NCI-H146 (cell line): ENCODE measurements at regions not wholly inside any gene's neighbourhood (a gene's known extent, or its start where the extent isn't known, plus 50 kb on each side); places are given as distances from the start of the nearest gene placed in this dataset.

ENCODE experiments used
- DNase-seq: peaks from one replicate; lab custom pipeline; 2025; lab: John Stamatoyannopoulos, UW

- no peak for DNase-seq
Measured at GRCh38 chr12:126772171-126772864, 1494.7 kb upstream of the TMEM132C start.

DNA sequence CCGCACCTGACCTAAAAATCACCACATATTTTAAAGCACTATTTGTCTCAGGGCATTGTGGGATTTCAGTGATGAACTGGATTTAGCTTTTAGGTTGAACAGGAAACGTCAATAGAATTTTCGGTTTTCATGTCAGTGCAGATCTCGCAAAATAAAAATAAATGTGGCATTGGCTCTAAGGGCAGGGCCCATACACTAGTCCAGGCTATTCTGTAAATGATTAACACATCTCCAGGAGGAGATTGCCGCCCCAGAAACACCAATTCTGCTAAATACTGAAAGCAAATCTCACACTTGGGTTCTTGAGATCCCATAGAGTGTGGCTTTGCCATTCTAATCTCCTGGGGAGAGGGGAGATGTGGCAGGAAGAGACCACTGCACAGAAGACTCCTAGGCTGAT, 1494.0 kb upstream of the TMEM132C start:
- no peak for DNase-seq

- no peak for DNase-seq
Measured at GRCh38 chr12:126773491-126773890, 1493.5 kb upstream of the TMEM132C start.

- no peak for DNase-seq
Measured at GRCh38 chr12:126776026-126776655, 1490.8 kb upstream of the TMEM132C start.

DNA sequence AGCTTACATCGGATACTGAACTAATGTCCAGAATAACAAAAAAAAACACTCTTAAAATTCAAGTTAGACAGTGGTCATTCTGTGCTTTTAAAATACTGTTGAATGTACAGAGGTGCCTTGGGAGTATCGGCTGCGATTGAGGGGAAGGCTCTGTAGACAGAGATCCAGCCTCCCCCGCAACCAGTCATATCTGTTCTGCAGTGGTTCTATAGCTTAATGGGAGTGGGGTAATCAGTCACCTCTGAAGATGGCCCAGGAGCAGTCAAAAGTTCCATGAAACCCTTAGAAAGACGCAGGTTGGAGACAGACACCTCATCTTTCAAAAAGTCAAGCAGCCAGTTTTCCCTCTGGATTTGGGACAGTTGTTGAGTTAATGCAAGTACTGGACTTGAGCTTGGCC, 1486.6 kb upstream of the TMEM132C start:
- DNase-seq = no peak

DNA sequence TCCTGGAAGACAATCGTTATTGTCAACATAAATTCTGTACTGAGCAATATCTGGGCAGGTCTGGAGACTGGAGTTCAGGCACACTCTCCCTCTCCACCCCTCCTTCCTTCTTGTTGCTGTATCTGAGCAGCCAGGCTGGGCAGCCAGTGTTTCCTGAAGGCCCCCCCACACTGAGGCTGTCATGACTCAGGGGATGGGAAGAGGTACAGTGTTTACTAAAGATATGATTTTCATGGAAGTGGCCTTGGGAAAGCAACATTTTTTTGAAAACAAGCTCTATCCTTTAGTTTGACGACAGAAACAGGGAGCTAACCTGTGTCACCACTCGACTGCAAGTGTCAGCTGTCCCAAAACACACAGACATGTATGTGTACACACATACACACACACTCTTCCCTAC, 1485.4 kb upstream of the TMEM132C start:
- no peak for DNase-seq

DNA sequence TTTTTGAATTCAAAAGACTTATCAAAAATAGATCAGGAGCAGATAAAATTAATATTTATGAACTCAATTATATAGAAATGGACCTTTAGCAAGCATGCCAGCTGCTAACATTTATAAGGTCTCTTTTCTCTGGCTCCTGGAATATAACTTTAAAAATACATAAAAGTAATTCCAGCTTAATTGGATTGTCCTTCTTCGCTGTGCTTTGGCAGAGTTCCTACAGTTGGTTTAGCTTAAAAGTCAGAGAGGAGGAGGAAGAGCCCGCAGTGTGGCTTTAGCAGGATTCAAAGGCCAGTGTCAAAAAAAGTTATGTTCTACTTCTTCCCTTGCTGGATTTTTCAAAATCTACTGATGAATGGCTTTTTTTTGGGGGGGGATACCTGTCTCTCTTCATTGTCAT, 1484.9 kb upstream of the TMEM132C start:
- no peak for DNase-seq

- peak; percentile 18 for DNase-seq
Measured at GRCh38 chr12:126784328-126784921, 1482.5 kb upstream of the TMEM132C start.

DNA sequence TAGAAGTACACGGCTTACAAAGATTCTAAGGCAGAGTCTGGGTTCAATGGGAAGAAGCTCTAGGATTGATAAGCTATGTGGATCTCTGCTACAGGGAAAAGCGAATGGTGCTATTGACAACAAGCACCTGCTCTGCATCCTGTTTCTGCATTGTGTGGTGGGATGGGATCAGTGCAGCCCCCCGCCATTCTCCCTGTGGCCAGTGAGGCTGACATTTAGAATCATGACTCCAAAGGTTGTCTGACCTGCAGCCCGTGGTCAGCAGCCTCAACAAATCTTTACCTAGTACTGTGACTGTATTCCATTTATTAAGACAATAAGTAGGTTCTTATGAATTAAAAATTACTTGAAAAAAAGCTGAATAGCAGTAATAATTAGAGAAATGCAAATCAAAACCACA, 1477.0 kb upstream of the TMEM132C start:
- no peak for DNase-seq

DNA sequence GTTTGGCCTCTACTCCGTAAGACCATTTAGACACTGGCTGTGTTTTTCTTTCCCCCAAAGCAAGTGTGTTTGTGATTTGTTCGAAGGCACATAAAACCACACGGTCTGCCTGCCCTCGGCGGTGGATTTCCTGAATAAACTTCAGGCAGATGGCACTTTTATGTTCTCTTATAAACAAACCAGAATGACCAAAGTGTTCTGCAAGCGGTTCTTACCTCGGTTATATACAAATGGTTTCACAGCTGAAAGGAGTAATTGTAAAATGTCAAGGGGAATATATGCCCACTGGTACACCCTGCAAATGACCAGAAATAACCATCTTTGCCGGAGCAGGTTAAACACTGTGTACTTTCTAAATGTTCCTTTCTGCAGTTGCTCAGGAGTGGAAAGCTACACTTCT, 1475.8 kb upstream of the TMEM132C start:
- no peak for DNase-seq

- no peak for DNase-seq
Measured at GRCh38 chr12:126792411-126792810, 1474.6 kb upstream of the TMEM132C start.

- no peak for DNase-seq
Measured at GRCh38 chr12:126797525-126797924, 1469.4 kb upstream of the TMEM132C start.

DNA sequence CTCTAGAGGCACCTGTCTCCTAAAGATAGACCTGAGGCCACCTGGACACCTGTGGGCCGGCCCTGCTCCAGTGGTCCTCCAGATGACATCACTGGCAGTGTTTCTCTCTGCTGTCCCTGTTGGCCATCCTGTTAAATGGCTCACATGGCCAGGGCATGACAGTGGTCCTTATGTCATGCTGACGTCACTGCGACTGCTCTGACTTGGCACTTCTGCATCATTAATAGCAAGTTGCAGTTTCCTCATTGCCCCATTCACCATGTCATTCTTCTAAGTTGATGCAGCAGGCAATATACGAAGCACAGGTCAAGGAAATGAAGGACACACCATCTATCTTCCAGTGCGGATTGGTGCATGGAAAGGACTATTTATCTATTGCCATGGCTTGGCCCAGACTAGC, 1468.5 kb upstream of the TMEM132C start:
- no peak for DNase-seq

GRCh38 chr12:126807312-126807865, 1459.6 kb upstream of the TMEM132C start:
- no peak for DNase-seq

GRCh38 chr12:126811391-126811790, 1455.6 kb upstream of the TMEM132C start:
- no peak for DNase-seq

- DNase-seq = no peak
Measured at GRCh38 chr12:126819554-126819953, 1447.4 kb upstream of the TMEM132C start.

- no peak for DNase-seq
Measured at GRCh38 chr12:126830778-126831680, 1435.9 kb upstream of the TMEM132C start.

GRCh38 chr12:126837697-126838096, 1429.3 kb upstream of the TMEM132C start:
- DNase-seq = no peak

GRCh38 chr12:126843915-126844669, 1422.9 kb upstream of the TMEM132C start:
- DNase-seq = no peak

DNA sequence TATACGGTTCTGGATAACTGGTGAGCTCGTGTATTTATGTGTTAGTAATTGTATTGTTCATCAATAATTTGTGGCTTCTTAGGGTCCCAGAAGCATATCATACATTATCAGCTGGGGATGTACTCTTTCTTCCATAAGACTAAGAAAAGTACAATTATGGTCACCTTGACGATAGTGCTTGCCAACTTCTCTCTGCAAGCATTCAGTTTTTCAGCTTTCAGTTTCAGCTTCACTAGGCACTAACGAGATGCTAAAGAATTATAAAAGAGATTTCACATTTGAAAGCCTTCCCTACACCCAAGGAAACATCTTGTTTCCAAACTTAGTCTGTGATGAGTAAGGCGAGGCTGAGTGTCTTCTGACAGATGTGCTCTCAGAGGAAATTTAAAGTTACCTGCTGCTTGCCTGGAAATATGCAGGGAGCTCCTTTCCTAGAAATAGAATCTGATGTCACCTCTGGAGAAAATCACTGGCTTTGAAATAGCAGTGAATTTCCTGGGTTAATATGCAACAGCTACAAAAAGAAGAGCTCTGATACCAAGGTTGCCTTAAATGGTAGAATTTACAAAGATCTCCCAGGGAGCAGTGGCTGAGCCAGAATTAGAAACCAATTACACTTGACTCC, 1419.9 kb upstream of the TMEM132C start:
- DNase-seq = no peak

- no peak for DNase-seq
Measured at GRCh38 chr12:126855768-126856167, 1411.2 kb upstream of the TMEM132C start.
